Posterior cingulate gyrus (tissue), 11 donors: ENCODE measurements at regions not wholly inside any gene's neighbourhood (a gene's known extent, or its start where the extent isn't known, plus 50 kb on each side); places are given as distances from the start of the nearest gene placed in this dataset.

Experiments
- DNase-seq, 10 donors: peaks; one replicate each; pipeline versions ENCODE4 v3.0.0 to v3.0.0-alpha.2; 2020 to 2021; ENCODE audit warnings: mixed read lengths in 3 of 10
- intact Hi-C: fragments of 100-400 bp; cut with DNase I; formaldehyde crosslinking; loops from one replicate; pipeline ENCODE4 v1.15.1; 2023

GRCh38 chr13:50071379-50071778, 56.1 kb downstream of the KCNRG start:
- peak in 1 of 10 donors; percentile 13 for DNase-seq
- intact Hi-C loops = no loop called here

- DNase-seq = no peak
- intact Hi-C loops = no loop called here
These were observed 57.4 kb downstream of the KCNRG start for GRCh38 chr13:50072676-50073075.

- intact Hi-C loops = no loop called here
- no peak for DNase-seq
These were observed 58.1 kb downstream of the KCNRG start for GRCh38 chr13:50073340-50073739.

GRCh38 chr13:50074843-50075242, 59.6 kb downstream of the KCNRG start:
- no peak for DNase-seq
- intact Hi-C loops = no loop called here

- DNase-seq = no peak
- intact Hi-C loops = no loop called here
These were observed 60.4 kb downstream of the KCNRG start for GRCh38 chr13:50075619-50076097.

- intact Hi-C loops = no loop called here
- no peak for DNase-seq
These were observed 62.2 kb downstream of the KCNRG start for GRCh38 chr13:50077431-50077830.

GRCh38 chr13:50078231-50078894, 63.1 kb downstream of the KCNRG start:
- no peak for DNase-seq
- intact Hi-C loops = no loop called here

- DNase-seq = no peak
- intact Hi-C loops = no loop called here
These were observed 63.8 kb downstream of the KCNRG start for GRCh38 chr13:50078895-50079654.

GRCh38 chr13:50079655-50080202, 64.5 kb downstream of the KCNRG start:
- no peak for DNase-seq

GRCh38 chr13:50080203-50080910, 65.1 kb downstream of the KCNRG start:
- peak in 3 of 10 donors; percentile 10 to 23 (median 20) for DNase-seq
- intact Hi-C loops = loop anchor here (5.0 to 10.0 kb wide), 5 partner anchors 63 to 994 kb away; partner anchors contain the start of genes KCNRG and SPRYD7

More at GRCh38 chr13:50079655-50080202, 64.5 kb downstream of the KCNRG start:
- intact Hi-C loops = loop anchor here (5.0 to 10.0 kb wide), 5 partner anchors 62 to 995 kb away; partner anchors contain the start of genes KCNRG and SPRYD7

GRCh38 chr13:50080911-50081678, 65.9 kb downstream of the KCNRG start:
- DNase-seq = peak in 9 of 10 donors; percentile 8 to 88 (median 30)
- intact Hi-C loops = loop anchor here (5.0 to 10.0 kb wide), 5 partner anchors 64 to 994 kb away; partner anchors contain the start of genes KCNRG and SPRYD7

GRCh38 chr13:50081679-50082425, 66.6 kb downstream of the KCNRG start:
- peak; percentile 98 to 100 (median 99) for DNase-seq
- intact Hi-C loops = loop anchor here (1.0 to 10.0 kb wide), 7 partner anchors 42 to 993 kb away; partner anchors contain the start of genes KCNRG, SPRYD7 and TRIM13

GRCh38 chr13:50082426-50083281, 67.4 kb downstream of the KCNRG start:
- intact Hi-C loops = loop anchor here (1.0 to 10.0 kb wide), 7 partner anchors 42 to 992 kb away; partner anchors contain the start of genes KCNRG, SPRYD7 and TRIM13
- DNase-seq = peak in 2 of 10 donors; percentile 16 to 26

GRCh38 chr13:50085063-50085462, 69.8 kb downstream of the KCNRG start:
- DNase-seq = no peak
- intact Hi-C loops = loop anchor here (2.0 to 10.0 kb wide), 2 partner anchors 716 to 990 kb away; no protein-coding TSS in a partner anchor

- intact Hi-C loops = loop anchor here (10.0 kb wide), 1 partner anchor 985 kb away; no protein-coding TSS in a partner anchor
- no peak for DNase-seq
These were observed 74.4 kb downstream of the KCNRG start for GRCh38 chr13:50089633-50090032.

- DNase-seq = no peak
- intact Hi-C loops = no loop called here
These were observed 75.0 kb downstream of the KCNRG start for GRCh38 chr13:50090211-50090610.

GRCh38 chr13:50094615-50095293, 79.5 kb downstream of the KCNRG start:
- intact Hi-C loops = no loop called here
- DNase-seq = no peak
